COLO829 (cell line): ENCODE measurements at regions not wholly inside any gene's neighbourhood (a gene's known extent, or its start where the extent isn't known, plus 50 kb on each side); places are given as distances from the start of the nearest gene placed in this dataset.

Experiments
- DNase-seq: peaks from one replicate; pipeline ENCODE4 v3.0.0; 2012; ENCODE audit warnings: low spot score

DNA sequence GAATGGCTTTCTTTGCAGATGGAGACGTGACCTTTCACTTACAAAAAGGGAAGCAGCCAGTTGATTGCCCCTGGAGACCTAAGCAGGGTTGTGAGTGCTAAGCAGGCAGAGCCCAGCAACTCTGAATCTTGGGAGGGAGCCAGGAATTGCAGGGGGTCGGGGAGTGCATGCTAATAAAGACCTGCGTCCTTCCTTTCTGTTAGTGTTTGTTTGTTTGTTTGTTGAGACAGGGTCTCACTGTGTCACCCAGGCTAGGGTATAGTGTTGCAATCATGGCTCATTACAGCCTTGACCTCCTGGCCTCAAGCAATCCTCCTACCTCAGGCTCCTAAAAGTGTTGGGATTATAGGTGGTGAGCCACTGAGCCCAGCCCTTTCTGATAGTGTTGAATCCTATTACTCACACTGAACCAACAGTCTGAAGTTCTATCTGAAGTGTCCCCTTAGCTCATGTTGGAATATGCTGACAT lies 137.4 kb downstream of the CEP135 start:
- no peak for DNase-seq

DNA sequence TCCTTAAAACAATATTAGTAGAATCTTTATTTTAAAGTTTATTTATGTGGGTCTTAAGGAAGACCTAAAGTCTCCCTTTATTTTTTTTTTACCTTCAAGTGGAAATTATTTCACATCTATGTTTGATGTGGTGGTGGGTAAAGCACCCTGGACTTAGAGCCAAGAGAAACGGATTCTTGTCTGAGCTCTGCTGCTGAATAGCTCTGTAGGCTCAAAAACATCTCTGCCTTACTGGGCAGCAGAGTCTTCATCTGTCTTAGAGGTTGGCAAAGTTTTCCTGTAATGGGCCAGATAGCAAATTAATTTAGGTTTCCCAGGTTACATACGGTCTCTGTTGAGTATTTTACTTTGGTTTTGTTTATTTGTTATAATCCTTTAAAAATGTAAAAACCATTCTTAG lies 136.5 kb downstream of the CEP135 start:
- no peak for DNase-seq

DNA sequence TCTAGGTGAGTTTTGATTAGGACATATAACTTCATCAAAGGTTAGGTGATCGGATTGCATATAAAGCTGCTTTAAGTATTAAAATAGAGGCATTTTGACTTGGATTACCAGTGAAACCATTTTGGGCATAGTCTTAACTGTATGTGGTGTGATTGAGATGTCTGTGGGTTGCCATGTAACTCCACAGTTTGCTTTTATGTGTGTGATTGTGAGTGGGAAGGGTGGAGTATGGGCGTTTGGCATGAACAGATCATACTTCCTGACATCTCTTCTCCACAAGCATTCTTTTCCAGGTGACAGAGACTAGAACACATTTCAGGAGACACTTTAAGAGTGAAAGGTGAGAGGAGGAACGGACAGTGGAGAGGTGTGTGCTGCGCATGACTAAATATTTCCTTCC lies 136.1 kb downstream of the CEP135 start:
- no peak for DNase-seq
